CD14-positive monocyte (primary cell): ENCODE measurements at regions not wholly inside any gene's neighbourhood (a gene's known extent, or its start where the extent isn't known, plus 50 kb on each side); places are given as distances from the start of the nearest gene placed in this dataset.

Source experiments
- DNase-seq, 3 donors: peaks; one replicate each; pipeline ENCODE4 v3.0.0-alpha.2; 2011 to 2022
- H2AFZ ChIP-seq: 2 replicates; pipeline ENCODE4 v1.6.0; 2012; ENCODE audit warnings: mild to moderate bottlenecking, low read depth, low read length, inconsistent platforms; ENCODE audit not compliant: insufficient read depth, poor library complexity, severe bottlenecking
- H3K27ac ChIP-seq, 2 donors: 1 replicate in 1 of 2; 2 replicates in 1 of 2; pipeline ENCODE4 v1.5.1; 2012 to 2013; ENCODE audit warnings: low read length in 2 of 2, control low read depth in 1 of 2, inconsistent platforms in 1 of 2, low read depth in 1 of 2, mild to moderate bottlenecking in 1 of 2
- H3K27me3 ChIP-seq, 2 donors: one replicate each; pipeline versions ENCODE4 v1.6.0 to v1.6.1; 2011 to 2013; ENCODE audit warnings: low read length in 2 of 2; ENCODE audit not compliant: control insufficient read depth in 2 of 2, insufficient read depth in 2 of 2
- H3K36me3 ChIP-seq, 2 donors: replicated peaks in 1 of 2; 1 replicate in 1 of 2; 2 replicates in 1 of 2; pipeline versions ENCODE4 v1.5.1 to v1.6.1; 2012 to 2013; ENCODE audit warnings: low read length in 2 of 2, control low read depth in 1 of 2, inconsistent platforms in 1 of 2, mild to moderate bottlenecking in 1 of 2; ENCODE audit not compliant: insufficient read depth in 2 of 2, control insufficient read depth in 1 of 2
- H3K4me1 ChIP-seq, 2 donors: 1 replicate in 1 of 2; 2 replicates in 1 of 2; pipeline versions ENCODE4 v1.5.1 to v1.6.1; 2012 to 2013; ENCODE audit warnings: low read length in 2 of 2, control low read depth in 1 of 2, inconsistent platforms in 1 of 2, mild to moderate bottlenecking in 1 of 2, moderate library complexity in 1 of 2; ENCODE audit not compliant: insufficient read depth in 2 of 2, control insufficient read depth in 1 of 2
- H3K4me2 ChIP-seq: replicated peaks from 2 replicates; pipeline ENCODE3; 2012; ENCODE audit warnings: low read length, moderate library complexity, mild to moderate bottlenecking; ENCODE audit not compliant: poor library complexity, severe bottlenecking; ENCODE audit errors: extremely low read depth
- H3K4me3 ChIP-seq, 3 experiments: fragments of 200-600 bp in 1 of 3; sonication (generic) in 1 of 3; replicated peaks in 1 of 3; 1 replicate in 2 of 3; 2 replicates in 1 of 3; pipeline ENCODE4 v1.5.1; 2011 to 2013; ENCODE audit warnings: low read length in 3 of 3, mild to moderate bottlenecking in 3 of 3, control low read depth in 2 of 3, low read depth in 2 of 3, inconsistent platforms in 1 of 3, moderate library complexity in 1 of 3
- H3K79me2 ChIP-seq: 2 replicates; pipeline ENCODE4 v1.6.0; 2012; ENCODE audit warnings: mild to moderate bottlenecking, control low read depth, inconsistent platforms, low read length, moderate library complexity; ENCODE audit not compliant: insufficient read depth
- H3K9ac ChIP-seq: 2 replicates; pipeline ENCODE4 v1.6.0; 2017; ENCODE audit warnings: low read length, mild to moderate bottlenecking; ENCODE audit not compliant: insufficient read depth, poor library complexity, severe bottlenecking
- H3K9me3 ChIP-seq, 2 donors: replicated peaks in 1 of 2; 1 replicate in 1 of 2; 2 replicates in 1 of 2; pipeline versions ENCODE4 v1.5.1 to v1.6.1; 2012 to 2013; ENCODE audit warnings: low read length in 2 of 2, control low read depth in 1 of 2; ENCODE audit not compliant: control insufficient read depth in 1 of 2, insufficient read depth in 1 of 2
- H4K20me1 ChIP-seq: 2 replicates; pipeline ENCODE4 v1.6.0; 2012; ENCODE audit warnings: mild to moderate bottlenecking, low read length, control low read depth, moderate library complexity; ENCODE audit not compliant: insufficient read depth
- H3K27ac Mint-ChIP-seq, 7 donors: one replicate each; pipeline ENCODE4 v1.8.0; 2020; ENCODE audit warnings: mild to moderate bottlenecking in 7 of 7, mixed read lengths in 7 of 7, moderate library complexity in 6 of 7, inconsistent platforms in 2 of 7
- H3K27me3 Mint-ChIP-seq, 3 donors: one replicate each; pipeline ENCODE4 v1.8.0; 2021 to 2022; ENCODE audit warnings: low read depth in 3 of 3, mild to moderate bottlenecking in 3 of 3, mixed read lengths in 3 of 3, moderate library complexity in 3 of 3, inconsistent platforms in 1 of 3
- H3K36me3 Mint-ChIP-seq, 2 donors: one replicate each; pipeline ENCODE4 v1.8.0; 2020; ENCODE audit warnings: mixed read lengths in 2 of 2, inconsistent platforms in 1 of 2, mild to moderate bottlenecking in 1 of 2
- H3K4me1 Mint-ChIP-seq: one replicate; pipeline ENCODE4 v1.8.0; 2020; ENCODE audit warnings: mild to moderate bottlenecking, mixed read lengths
- H3K4me3 Mint-ChIP-seq, 2 donors: one replicate each; pipeline ENCODE4 v1.8.0; 2020; ENCODE audit warnings: mild to moderate bottlenecking in 2 of 2, mixed read lengths in 2 of 2, moderate library complexity in 1 of 2
- H3K9me3 Mint-ChIP-seq, 7 donors: one replicate each; pipeline ENCODE4 v1.8.0; 2020 to 2022; ENCODE audit warnings: mixed read lengths in 7 of 7, mild to moderate bottlenecking in 6 of 7, moderate library complexity in 6 of 7, inconsistent platforms in 2 of 7
- CTCF ChIP-seq: fragments of 200-600 bp; IDR thresholded peaks from one replicate; pipeline ENCODE4 v1.8.0; 2022; ENCODE audit warnings: antibody characterized with exemption, mild to moderate bottlenecking
- WGBS: methylation state at CpG from one replicate; pipeline ENCODE4 v1.1.5; 2013; ENCODE audit warnings: missing lambda C conversion rate; ENCODE audit not compliant: insufficient coverage; 5-methylcytosine and 5-hydroxymethylcytosine counted together
- intact Hi-C, 2 donors: fragments of 100-400 bp; cut with micrococcal nuclease; formaldehyde crosslinking; loops; one replicate each; pipeline versions ENCODE4 v1.15.0 to v1.15.1; 2023

- no peaks in the 10 kb centered on the region for H3K27me3 ChIP-seq
- WGBS = no CpG with 5 or more reads among the region's 4 CpGs
- no peak for DNase-seq
Observed at GRCh38 chr16:5603836-5604235, 506.2 kb upstream of the EEF2KMT start.

GRCh38 chr16:5601957-5602356, 504.4 kb upstream of the EEF2KMT start:
- Histone ChIP-seq H3K9ac (no peak overlapping the region), H3K27me3 (no peaks in the 10 kb centered on the region), H3K27ac (no peak overlapping the region), H3K4me2 (no peak overlapping the region), H3K4me1 (no peaks in the 10 kb centered on the region), H3K79me2 (no peaks in the 10 kb centered on the region), H2AFZ (no peak overlapping the region), H3K4me3 (no peak overlapping the region), H3K9me3 (no peaks in the 10 kb centered on the region), H4K20me1 (no peaks in the 10 kb centered on the region), H3K36me3 (no peaks in the 10 kb centered on the region)
- 43% methylated on average over 1 of the region's 1 CpG for WGBS
- TF ChIP-seq CTCF = no peak
- intact Hi-C loops = no loop called here
- Mint-ChIP-seq H3K9me3 (peaks cover 0 to 11% (median 0%) of the 10 kb centered on the region in 7 donors), H3K27ac (no peak overlapping the region), H3K36me3 (no peaks in the 10 kb centered on the region), H3K27me3 (peaks cover 0 to 3% (median 0%) of the 10 kb centered on the region in 3 donors), H3K4me3 (no peak overlapping the region), H3K4me1 (no peaks in the 10 kb centered on the region)
- no peak for DNase-seq

More at GRCh38 chr16:5603836-5604235, 506.2 kb upstream of the EEF2KMT start:
- Mint-ChIP-seq H3K4me1 (no peaks in the 10 kb centered on the region), H3K9me3 (peaks cover 0 to 2% (median 0%) of the 10 kb centered on the region in 7 donors), H3K36me3 (no peaks in the 10 kb centered on the region), H3K27ac (no peak overlapping the region), H3K4me3 (no peak overlapping the region), H3K27me3 (peaks cover 0 to 3% (median 0%) of the 10 kb centered on the region in 3 donors)
- H3K36me3 ChIP-seq = no peaks in the 10 kb centered on the region
- no peaks in the 10 kb centered on the region for H3K79me2 ChIP-seq
- H3K4me3 ChIP-seq = no peak overlapping the region
- no peak overlapping the region for H3K9ac ChIP-seq
- no peaks in the 10 kb centered on the region for H3K9me3 ChIP-seq
- no peak overlapping the region for H2AFZ ChIP-seq
- no peak for TF ChIP-seq CTCF
- intact Hi-C loops = no loop called here
- no peaks in the 10 kb centered on the region for H4K20me1 ChIP-seq
- no peak overlapping the region for H3K27ac ChIP-seq
- no peak overlapping the region for H3K4me2 ChIP-seq
- H3K4me1 ChIP-seq = no peaks in the 10 kb centered on the region
